Loucy (cell line): ENCODE measurements at regions not wholly inside any gene's neighbourhood (a gene's known extent, or its start where the extent isn't known, plus 50 kb on each side); places are given as distances from the start of the nearest gene placed in this dataset.

Source experiments
- H2AFZ ChIP-seq: fragments of 200-600 bp; sonication (generic); 2 replicates; pipeline ENCODE4 v1.6.0; 2016; ENCODE audit warnings: antibody characterized with exemption, mild to moderate bottlenecking, low read length, moderate library complexity
- H3F3A ChIP-seq: fragments of 200-600 bp; 2 replicates; pipeline ENCODE4 v1.6.0; 2016; ENCODE audit warnings: antibody characterized with exemption, low read depth, mild to moderate bottlenecking
- H3K27me3 ChIP-seq: fragments of 200-600 bp; sonication (generic); 2 replicates; pipeline ENCODE4 v1.6.1; 2014; ENCODE audit warnings: low read length, mild to moderate bottlenecking; ENCODE audit not compliant: insufficient read depth, poor library complexity, severe bottlenecking
- H3K36me3 ChIP-seq: fragments of 200-600 bp; sonication (generic); 2 replicates; pipeline ENCODE4 v1.6.1; 2016; ENCODE audit warnings: low read length; ENCODE audit not compliant: insufficient read depth
- H3K4me1 ChIP-seq: fragments of 200-600 bp; sonication (generic); 2 replicates; pipeline ENCODE4 v1.5.1; 2014; ENCODE audit warnings: low read length, mild to moderate bottlenecking; ENCODE audit not compliant: insufficient read depth, poor library complexity, severe bottlenecking
- H3K4me2 ChIP-seq: fragments of 200-600 bp; sonication (generic); 2 replicates; pipeline ENCODE4 v1.6.0; 2014; ENCODE audit warnings: antibody characterized with exemption, low read length, low read depth, mild to moderate bottlenecking; ENCODE audit not compliant: poor library complexity, severe bottlenecking
- H3K4me3 ChIP-seq: fragments of 200-600 bp; sonication (generic); 2 replicates; pipeline ENCODE4 v1.5.1; 2014; ENCODE audit warnings: low read length, mild to moderate bottlenecking, mixed read lengths; ENCODE audit not compliant: poor library complexity, severe bottlenecking
- H3K79me2 ChIP-seq: fragments of 200-600 bp; sonication (generic); 2 replicates; pipeline ENCODE4 v1.6.1; 2014; ENCODE audit warnings: low read length; ENCODE audit not compliant: insufficient read depth
- H3K9ac ChIP-seq: fragments of 200-600 bp; sonication (generic); 2 replicates; pipeline ENCODE4 v1.6.0; 2014; ENCODE audit warnings: mild to moderate bottlenecking, low read depth, low read length, moderate library complexity; ENCODE audit not compliant: poor library complexity, severe bottlenecking
- H3K9me2 ChIP-seq: fragments of 200-600 bp; sonication (generic); replicated peaks from 2 replicates; pipeline ENCODE4 v1.6.1; 2016; ENCODE audit warnings: low read depth, low read length, mixed read lengths
- H3K9me3 ChIP-seq: fragments of 200-600 bp; sonication (generic); 2 replicates; pipeline ENCODE4 v1.6.1; 2014; ENCODE audit warnings: mild to moderate bottlenecking, antibody characterized with exemption, low read length, low read depth; ENCODE audit not compliant: insufficient read depth
- H4K20me1 ChIP-seq: fragments of 200-600 bp; sonication (generic); 2 replicates; pipeline ENCODE4 v1.6.0; 2014; ENCODE audit warnings: antibody characterized with exemption, low read length, mild to moderate bottlenecking; ENCODE audit not compliant: insufficient read depth, poor library complexity, severe bottlenecking
- EZH2phosphoT487 ChIP-seq: fragments of 200-600 bp; IDR thresholded peaks from 2 replicates; pipeline ENCODE4 v1.6.1; 2018; ENCODE audit warnings: antibody characterized with exemption, mild to moderate bottlenecking, moderate library complexity, borderline replicate concordance
- TF ChIP-seq, protein P1 (sequence below): fragments of 200-600 bp; sonication (generic); conservative IDR thresholded peaks from 2 replicates; pipeline ENCODE4 v1.5.1; 2014; ENCODE audit warnings: mild to moderate bottlenecking, antibody characterized with exemption, low read length

GRCh38 chr5:157961176-157961575, 102.2 kb upstream of the CLINT1 start:
- H3F3A ChIP-seq: no peaks in the 10 kb centered on the region
- no peaks in the 10 kb centered on the region for H4K20me1 ChIP-seq
- no peak overlapping the region for H3K9ac ChIP-seq
- H3K4me3 ChIP-seq: no peak overlapping the region
- H3K36me3 ChIP-seq: no peaks in the 10 kb centered on the region
- no peaks in the 10 kb centered on the region for H3K4me1 ChIP-seq
- H3K79me2 ChIP-seq: no peaks in the 10 kb centered on the region
- TF ChIP-seq, protein P1, sequence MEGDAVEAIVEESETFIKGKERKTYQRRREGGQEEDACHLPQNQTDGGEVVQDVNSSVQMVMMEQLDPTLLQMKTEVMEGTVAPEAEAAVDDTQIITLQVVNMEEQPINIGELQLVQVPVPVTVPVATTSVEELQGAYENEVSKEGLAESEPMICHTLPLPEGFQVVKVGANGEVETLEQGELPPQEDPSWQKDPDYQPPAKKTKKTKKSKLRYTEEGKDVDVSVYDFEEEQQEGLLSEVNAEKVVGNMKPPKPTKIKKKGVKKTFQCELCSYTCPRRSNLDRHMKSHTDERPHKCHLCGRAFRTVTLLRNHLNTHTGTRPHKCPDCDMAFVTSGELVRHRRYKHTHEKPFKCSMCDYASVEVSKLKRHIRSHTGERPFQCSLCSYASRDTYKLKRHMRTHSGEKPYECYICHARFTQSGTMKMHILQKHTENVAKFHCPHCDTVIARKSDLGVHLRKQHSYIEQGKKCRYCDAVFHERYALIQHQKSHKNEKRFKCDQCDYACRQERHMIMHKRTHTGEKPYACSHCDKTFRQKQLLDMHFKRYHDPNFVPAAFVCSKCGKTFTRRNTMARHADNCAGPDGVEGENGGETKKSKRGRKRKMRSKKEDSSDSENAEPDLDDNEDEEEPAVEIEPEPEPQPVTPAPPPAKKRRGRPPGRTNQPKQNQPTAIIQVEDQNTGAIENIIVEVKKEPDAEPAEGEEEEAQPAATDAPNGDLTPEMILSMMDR: no peak
- no peak for TF ChIP-seq EZH2phosphoT487
- no peak overlapping the region for H3K4me2 ChIP-seq
- no peaks in the 10 kb centered on the region for H3K9me2 ChIP-seq
- no peaks in the 10 kb centered on the region for H3K9me3 ChIP-seq
- H2AFZ ChIP-seq: no peak overlapping the region
- H3K27me3 ChIP-seq: no peaks in the 10 kb centered on the region

- no peaks in the 10 kb centered on the region for H3K4me1 ChIP-seq
- no peaks in the 10 kb centered on the region for H3K79me2 ChIP-seq
- no peaks in the 10 kb centered on the region for H4K20me1 ChIP-seq
- no peaks in the 10 kb centered on the region for H3K9me3 ChIP-seq
- no peaks in the 10 kb centered on the region for H3K9me2 ChIP-seq
- TF ChIP-seq, protein P1: no peak
- no peak for TF ChIP-seq EZH2phosphoT487
- no peak overlapping the region for H3K4me2 ChIP-seq
- no peak overlapping the region for H3K4me3 ChIP-seq
- H3K27me3 ChIP-seq: no peaks in the 10 kb centered on the region
- no peaks in the 10 kb centered on the region for H3K36me3 ChIP-seq
- H3F3A ChIP-seq: no peaks in the 10 kb centered on the region
- no peak overlapping the region for H2AFZ ChIP-seq
- no peak overlapping the region for H3K9ac ChIP-seq
Observed at GRCh38 chr5:157959370-157959769, 100.4 kb upstream of the CLINT1 start.

GRCh38 chr5:157956271-157956885, 97.4 kb upstream of the CLINT1 start:
- no peaks in the 10 kb centered on the region for H4K20me1 ChIP-seq
- H3F3A ChIP-seq: no peaks in the 10 kb centered on the region
- H3K9me2 ChIP-seq: no peaks in the 10 kb centered on the region
- H3K9ac ChIP-seq: no peak overlapping the region
- H2AFZ ChIP-seq: no peak overlapping the region
- H3K36me3 ChIP-seq: no peaks in the 10 kb centered on the region
- H3K4me1 ChIP-seq: no peaks in the 10 kb centered on the region
- H3K4me2 ChIP-seq: no peak overlapping the region
- no peak overlapping the region for H3K4me3 ChIP-seq
- H3K9me3 ChIP-seq: no peaks in the 10 kb centered on the region
- no peaks in the 10 kb centered on the region for H3K79me2 ChIP-seq
- no peaks in the 10 kb centered on the region for H3K27me3 ChIP-seq
- TF ChIP-seq EZH2phosphoT487: no peak
- TF ChIP-seq, protein P1: no peak
